22Rv1 (cell line): ENCODE measurements at regions not wholly inside any gene's neighbourhood (a gene's known extent, or its start where the extent isn't known, plus 50 kb on each side); places are given as distances from the start of the nearest gene placed in this dataset.

Experiments used
- H3K27ac ChIP-seq: fragments of 450-650 bp; 2 replicates; pipeline ENCODE4 v1.5.1; 2017
- CTCF ChIP-seq: fragments of 450-650 bp; IDR thresholded peaks from 2 replicates; pipeline ENCODE4 v1.5.1; 2017; ENCODE audit warnings: mild to moderate bottlenecking
- ZFX ChIP-seq: fragments of 450-650 bp; IDR thresholded peaks from 2 replicates; pipeline ENCODE4 v1.6.1; 2017; ENCODE audit warnings: antibody characterized with exemption, borderline replicate concordance

DNA sequence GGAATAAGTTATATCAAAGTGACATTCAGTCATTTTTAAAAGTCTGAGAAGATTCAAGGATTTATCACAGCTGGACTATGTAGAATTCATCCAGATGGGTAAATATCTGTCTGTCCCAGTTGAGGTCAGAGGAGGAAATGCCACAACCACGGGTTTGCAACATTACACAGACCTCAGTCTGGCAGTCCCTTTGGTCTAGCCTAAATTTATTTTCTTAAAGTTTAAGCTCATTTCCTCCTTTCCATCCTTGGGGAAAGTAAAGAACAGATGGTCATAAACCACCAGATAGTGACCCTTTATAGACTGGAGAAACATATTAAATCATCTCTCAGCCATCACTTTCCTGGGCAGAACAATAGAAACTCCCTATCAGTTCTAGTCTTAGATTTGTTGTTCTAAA lies 238.4 kb upstream of the DDI1 start:
- no peak overlapping the region for H3K27ac ChIP-seq

DNA sequence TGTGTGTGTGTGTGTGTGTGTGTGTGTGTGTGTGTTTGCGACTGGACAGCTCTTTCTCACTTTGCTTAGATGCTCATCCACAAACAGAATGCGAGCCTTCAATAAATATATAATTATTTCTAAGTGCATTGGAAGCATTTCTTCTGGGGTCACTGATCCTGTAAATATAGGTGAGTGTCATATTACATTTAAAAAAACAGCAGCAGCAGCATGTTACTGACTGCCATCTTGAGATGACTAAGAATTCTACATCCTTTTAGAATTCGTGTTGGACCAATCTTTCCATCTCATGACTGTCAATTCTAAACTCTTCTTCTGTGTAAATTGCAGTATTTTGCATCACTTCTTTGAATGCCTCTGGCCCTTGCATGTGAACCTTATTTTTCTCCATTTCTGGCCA lies 238.0 kb upstream of the DDI1 start:
- no peak for TF ChIP-seq ZFX
- no peak for TF ChIP-seq CTCF
- no peak overlapping the region for H3K27ac ChIP-seq

More for the DNA sequence above, 238.4 kb upstream of the DDI1 start:
- TF ChIP-seq CTCF (no peak), ZFX (no peak)

DNA sequence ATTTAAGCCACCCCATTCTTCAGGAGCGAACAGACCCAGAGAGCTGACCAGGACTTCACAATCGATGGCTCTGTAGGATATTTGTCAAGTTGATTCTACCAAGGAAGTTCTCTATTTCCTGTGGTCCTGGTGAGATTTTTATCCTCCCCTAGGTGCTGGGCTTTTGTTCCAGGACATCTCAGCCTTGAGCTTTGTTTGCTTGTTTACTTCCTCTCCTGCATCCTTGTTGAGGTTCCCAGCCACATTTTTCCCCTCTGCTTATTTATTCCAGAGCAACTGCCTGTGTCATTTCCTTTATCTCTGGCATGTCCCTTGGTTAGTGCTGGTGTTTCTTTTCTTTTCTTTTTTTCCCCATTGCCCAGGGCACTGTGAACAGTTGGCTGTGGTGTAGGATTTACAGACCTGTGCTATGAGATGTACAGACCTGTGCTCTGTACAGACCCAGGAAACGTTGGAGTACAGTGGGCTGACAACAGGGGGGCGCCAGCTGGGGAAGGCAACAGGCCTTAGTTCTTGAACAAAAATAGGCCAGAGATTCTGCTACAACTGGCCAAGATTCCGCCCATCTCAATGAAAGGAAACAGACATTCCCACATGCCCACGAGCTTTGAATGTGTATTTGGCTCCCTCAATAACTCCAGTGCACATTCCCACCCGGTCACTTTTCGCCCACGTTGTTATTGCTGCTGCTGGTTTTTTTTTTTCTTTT lies 235.9 kb upstream of the DDI1 start:
- TF ChIP-seq CTCF (no peak), ZFX (no peak)
- no peak overlapping the region for H3K27ac ChIP-seq

DNA sequence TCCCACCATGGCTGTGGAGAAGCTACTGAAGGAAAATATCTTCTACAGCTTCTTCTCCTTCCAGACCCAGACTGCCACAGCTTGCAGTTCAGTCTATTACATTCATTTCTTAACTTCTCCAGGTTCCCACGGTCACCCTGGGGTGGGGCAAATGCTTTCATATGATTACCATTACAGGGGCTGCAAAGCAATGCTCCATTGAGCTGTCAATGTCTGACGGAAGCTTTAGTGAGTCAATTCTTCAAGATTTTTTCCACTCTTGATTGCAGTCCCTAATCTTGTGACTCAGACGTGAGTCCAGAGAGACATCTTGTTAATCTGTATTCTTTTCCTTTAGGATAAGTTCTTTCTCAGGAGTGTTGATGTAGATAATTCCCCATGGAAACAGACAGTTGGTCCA lies 233.4 kb upstream of the DDI1 start:
- TF ChIP-seq CTCF, result no peak
- TF ChIP-seq ZFX, result no peak
- H3K27ac ChIP-seq, result no peak overlapping the region

DNA sequence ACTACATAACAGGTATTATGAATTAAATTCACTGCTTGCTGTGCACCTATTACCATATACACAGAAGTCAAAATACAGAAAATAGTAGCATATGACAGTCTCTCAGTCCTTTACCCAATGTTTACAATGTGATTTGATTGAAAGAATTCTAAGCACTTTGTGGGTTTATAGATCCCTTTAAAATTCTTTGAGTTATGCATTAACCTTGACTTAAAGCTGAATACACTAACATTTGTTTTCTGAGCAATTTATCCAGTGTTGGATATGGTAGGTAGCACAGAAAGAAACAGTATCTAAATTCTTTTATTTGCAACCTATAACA lies 230.8 kb upstream of the DDI1 start:
- H3K27ac ChIP-seq, result no peak overlapping the region

DNA sequence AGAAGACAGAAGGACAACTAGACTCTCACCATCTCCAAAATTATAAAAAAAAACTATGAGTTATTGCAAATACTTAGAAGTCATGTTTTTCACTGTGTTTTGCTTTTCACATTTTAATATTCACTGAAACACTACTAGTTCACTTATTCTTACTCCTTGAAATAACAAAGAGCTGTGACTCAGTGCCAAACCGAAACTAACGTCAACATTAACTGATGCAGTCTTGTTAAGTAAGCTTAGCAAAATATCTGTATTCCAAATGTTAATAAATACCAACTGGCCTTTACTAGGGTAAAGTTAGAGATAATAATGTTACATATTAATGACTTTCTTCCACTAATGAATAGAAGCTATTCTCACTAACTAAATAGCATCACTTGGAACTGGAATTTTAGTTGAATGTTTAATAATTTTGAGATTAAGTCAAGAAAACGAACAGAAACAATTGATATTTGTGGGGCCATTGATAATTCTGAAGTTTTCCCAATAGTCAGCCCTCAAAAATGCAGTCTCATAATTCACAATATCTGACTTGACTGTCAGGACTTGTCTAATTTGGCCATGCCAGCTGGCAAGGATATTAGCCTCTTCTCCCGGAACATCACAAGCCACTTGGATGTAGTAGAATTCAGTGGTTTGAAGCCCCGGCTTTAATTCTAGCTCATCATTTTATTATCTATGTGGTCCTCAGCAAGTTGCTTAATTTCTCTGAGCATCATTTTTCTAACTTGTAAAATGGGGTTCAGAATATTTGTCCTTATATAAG lies 230.1 kb upstream of the DDI1 start:
- TF ChIP-seq CTCF (no peak), ZFX (no peak)
- no peak overlapping the region for H3K27ac ChIP-seq

More for the DNA sequence above, 230.8 kb upstream of the DDI1 start:
- TF ChIP-seq ZFX (no peak), CTCF (no peak)

GRCh38 chr11:103807806-103808205 lies 228.6 kb upstream of the DDI1 start:
- TF ChIP-seq ZFX (no peak), CTCF (no peak)
- no peak overlapping the region for H3K27ac ChIP-seq
